ENCODE measurements at regions not wholly inside any gene's neighbourhood (a gene's known extent, or its start where the extent isn't known, plus 50 kb on each side); places are given as distances from the start of the nearest gene placed in this dataset.

DNA sequence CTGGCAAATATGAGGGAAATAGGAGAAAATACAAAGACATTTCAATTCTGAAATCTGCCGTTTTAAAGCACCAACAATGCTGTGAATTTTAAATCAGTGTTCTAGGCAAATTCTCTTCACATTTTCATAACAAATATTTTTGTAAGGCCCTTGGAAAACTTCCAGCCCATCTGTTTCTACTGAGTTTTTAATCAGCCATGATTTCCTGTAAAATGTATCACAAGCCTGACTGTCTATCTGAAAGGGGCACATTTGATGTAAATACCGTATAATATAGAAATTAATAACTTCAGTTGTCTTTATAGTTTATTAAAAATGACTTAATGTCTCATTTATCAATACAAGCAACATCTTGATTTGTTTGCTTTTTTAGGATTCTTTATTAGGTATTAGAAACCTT lies 454.7 kb downstream of the PYDC2 start:
- Histone ChIP-seq H3K27ac (ENCODE audit: extremely low read depth, low read depth, low read length) (no peak overlapping the region), H3K4me1 (ENCODE audit: control insufficient read depth, insufficient read depth, low read length) (no peaks in the 10 kb centered on the region), H3K4me3 (ENCODE audit: low read depth, low read length) (no peak overlapping the region), H3K36me3 (ENCODE audit: control insufficient read depth in 2 of 2, insufficient read depth in 1 of 2, low read length in 2 of 2) (no peaks in the 10 kb centered on the region), H3K9me3 (ENCODE audit: control insufficient read depth, insufficient read depth, low read depth, low read length) (no peaks in the 10 kb centered on the region)
- ChIA-PET CTCF (no interaction called here), POLR2A (no interaction called here)
- TF ChIP-seq ZNF132 (tag by site-specific recombination; IDR thresholded peaks at IDR 0.05; ENCODE audit: borderline replicate concordance) (no peak), ZNF843 (tag by site-specific recombination; IDR thresholded peaks at IDR 0.05) (no peak), ZNF473 (tag by site-specific recombination; IDR thresholded peaks at IDR 0.05) (no peak), ZFP41 (tag by site-specific recombination; IDR thresholded peaks at IDR 0.05; ENCODE audit: borderline replicate concordance) (no peak), ZNF324 (tag by site-specific recombination; IDR thresholded peaks at IDR 0.05) (no peak), SALL2 (tag by site-specific recombination; IDR thresholded peaks at IDR 0.05; ENCODE audit: borderline replicate concordance) (no peak), ZNF600 (tag by site-specific recombination; IDR thresholded peaks at IDR 0.05) (no peak), GLIS2 (tag by site-specific recombination; IDR thresholded peaks at IDR 0.05) (no peak), ZNF37A (tag by site-specific recombination; IDR thresholded peaks at IDR 0.05) (no peak), ZNF175 (tag by site-specific recombination; IDR thresholded peaks at IDR 0.05) (no peak), TCF7L2 (IDR thresholded peaks at IDR 0.05; ENCODE audit: borderline replicate concordance, low read depth, low read length) (no peak), ZBTB8A (tag by site-specific recombination; IDR thresholded peaks at IDR 0.05) (no peak), ZNF211 (tag by site-specific recombination; IDR thresholded peaks at IDR 0.05; ENCODE audit: low read depth) (no peak), ZNF140 (tag by site-specific recombination; IDR thresholded peaks at IDR 0.05) (no peak), ZNF341 (tag by site-specific recombination; IDR thresholded peaks at IDR 0.05; ENCODE audit: low read depth) (no peak), GFI1B (tag by site-specific recombination; IDR thresholded peaks at IDR 0.05) (no peak)
- TF ChIP-seq, protein P1, sequence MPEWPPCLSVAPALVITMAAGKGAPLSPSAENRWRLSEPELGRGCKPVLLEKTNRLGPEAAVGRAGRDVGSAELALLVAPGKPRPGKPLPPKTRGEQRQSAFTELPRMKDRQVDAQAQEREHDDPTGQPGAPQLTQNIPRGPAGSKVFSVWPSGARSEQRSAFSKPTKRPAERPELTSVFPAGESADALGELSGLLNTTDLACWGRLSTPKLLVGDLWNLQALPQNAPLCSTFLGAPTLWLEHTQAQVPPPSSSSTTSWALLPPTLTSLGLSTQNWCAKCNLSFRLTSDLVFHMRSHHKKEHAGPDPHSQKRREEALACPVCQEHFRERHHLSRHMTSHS (tag by site-specific recombination; IDR thresholded peaks at IDR 0.05), result no peak

DNA sequence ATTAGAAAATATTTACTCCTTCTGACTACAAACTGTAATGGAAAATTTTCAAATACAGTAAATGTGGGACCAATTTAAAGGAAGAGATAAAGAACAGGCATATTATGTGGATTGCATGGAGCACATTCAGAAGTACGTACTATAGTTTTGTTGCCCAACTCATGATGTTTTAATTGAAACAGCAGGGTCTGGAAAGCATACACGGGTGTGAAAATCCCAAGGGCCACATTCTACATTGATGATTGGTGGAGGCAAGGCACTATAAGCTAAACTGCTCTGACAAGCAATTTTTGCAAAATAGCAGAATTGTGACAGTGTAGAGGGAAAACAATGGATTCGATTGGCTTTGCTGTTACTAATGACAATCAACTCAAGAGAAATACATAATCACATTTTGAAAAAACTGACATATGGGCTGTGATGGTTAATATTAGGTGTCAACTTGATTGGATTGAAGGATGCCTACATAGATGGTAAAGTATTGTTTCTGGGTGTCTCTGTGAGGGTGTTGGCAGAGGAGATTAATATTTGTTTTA lies 458.6 kb downstream of the PYDC2 start:
- Histone ChIP-seq H3K36me3 (ENCODE audit: control insufficient read depth in 2 of 2, insufficient read depth in 1 of 2, low read length in 2 of 2) (no peaks in the 10 kb centered on the region), H3K4me3 (ENCODE audit: low read depth, low read length) (no peak overlapping the region), H3K27ac (ENCODE audit: extremely low read depth, low read depth, low read length) (no peak overlapping the region), H3K4me1 (ENCODE audit: control insufficient read depth, insufficient read depth, low read length) (no peaks in the 10 kb centered on the region), H3K9me3 (ENCODE audit: control insufficient read depth, insufficient read depth, low read depth, low read length) (no peaks in the 10 kb centered on the region)
- POLR2A ChIA-PET, result no interaction called here
- CTCF ChIA-PET, result no interaction called here
- TF ChIP-seq ZNF843 (tag by site-specific recombination; IDR thresholded peaks at IDR 0.05), result no peak
- TF ChIP-seq KLF10 (tag by site-specific recombination; IDR thresholded peaks at IDR 0.05), result no peak
- TF ChIP-seq, protein P2, sequence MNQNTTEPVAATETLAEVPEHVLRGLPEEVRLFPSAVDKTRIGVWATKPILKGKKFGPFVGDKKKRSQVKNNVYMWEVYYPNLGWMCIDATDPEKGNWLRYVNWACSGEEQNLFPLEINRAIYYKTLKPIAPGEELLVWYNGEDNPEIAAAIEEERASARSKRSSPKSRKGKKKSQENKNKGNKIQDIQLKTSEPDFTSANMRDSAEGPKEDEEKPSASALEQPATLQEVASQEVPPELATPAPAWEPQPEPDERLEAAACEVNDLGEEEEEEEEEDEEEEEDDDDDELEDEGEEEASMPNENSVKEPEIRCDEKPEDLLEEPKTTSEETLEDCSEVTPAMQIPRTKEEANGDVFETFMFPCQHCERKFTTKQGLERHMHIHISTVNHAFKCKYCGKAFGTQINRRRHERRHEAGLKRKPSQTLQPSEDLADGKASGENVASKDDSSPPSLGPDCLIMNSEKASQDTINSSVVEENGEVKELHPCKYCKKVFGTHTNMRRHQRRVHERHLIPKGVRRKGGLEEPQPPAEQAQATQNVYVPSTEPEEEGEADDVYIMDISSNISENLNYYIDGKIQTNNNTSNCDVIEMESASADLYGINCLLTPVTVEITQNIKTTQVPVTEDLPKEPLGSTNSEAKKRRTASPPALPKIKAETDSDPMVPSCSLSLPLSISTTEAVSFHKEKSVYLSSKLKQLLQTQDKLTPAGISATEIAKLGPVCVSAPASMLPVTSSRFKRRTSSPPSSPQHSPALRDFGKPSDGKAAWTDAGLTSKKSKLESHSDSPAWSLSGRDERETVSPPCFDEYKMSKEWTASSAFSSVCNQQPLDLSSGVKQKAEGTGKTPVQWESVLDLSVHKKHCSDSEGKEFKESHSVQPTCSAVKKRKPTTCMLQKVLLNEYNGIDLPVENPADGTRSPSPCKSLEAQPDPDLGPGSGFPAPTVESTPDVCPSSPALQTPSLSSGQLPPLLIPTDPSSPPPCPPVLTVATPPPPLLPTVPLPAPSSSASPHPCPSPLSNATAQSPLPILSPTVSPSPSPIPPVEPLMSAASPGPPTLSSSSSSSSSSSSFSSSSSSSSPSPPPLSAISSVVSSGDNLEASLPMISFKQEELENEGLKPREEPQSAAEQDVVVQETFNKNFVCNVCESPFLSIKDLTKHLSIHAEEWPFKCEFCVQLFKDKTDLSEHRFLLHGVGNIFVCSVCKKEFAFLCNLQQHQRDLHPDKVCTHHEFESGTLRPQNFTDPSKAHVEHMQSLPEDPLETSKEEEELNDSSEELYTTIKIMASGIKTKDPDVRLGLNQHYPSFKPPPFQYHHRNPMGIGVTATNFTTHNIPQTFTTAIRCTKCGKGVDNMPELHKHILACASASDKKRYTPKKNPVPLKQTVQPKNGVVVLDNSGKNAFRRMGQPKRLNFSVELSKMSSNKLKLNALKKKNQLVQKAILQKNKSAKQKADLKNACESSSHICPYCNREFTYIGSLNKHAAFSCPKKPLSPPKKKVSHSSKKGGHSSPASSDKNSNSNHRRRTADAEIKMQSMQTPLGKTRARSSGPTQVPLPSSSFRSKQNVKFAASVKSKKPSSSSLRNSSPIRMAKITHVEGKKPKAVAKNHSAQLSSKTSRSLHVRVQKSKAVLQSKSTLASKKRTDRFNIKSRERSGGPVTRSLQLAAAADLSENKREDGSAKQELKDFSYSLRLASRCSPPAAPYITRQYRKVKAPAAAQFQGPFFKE (tag by site-specific recombination; IDR thresholded peaks at IDR 0.05; ENCODE audit: borderline replicate concordance), result no peak
- no peak for TF ChIP-seq ZNF266 (tag by site-specific recombination; IDR thresholded peaks at IDR 0.05; ENCODE audit: low read depth)
- TF ChIP-seq, protein P3, sequence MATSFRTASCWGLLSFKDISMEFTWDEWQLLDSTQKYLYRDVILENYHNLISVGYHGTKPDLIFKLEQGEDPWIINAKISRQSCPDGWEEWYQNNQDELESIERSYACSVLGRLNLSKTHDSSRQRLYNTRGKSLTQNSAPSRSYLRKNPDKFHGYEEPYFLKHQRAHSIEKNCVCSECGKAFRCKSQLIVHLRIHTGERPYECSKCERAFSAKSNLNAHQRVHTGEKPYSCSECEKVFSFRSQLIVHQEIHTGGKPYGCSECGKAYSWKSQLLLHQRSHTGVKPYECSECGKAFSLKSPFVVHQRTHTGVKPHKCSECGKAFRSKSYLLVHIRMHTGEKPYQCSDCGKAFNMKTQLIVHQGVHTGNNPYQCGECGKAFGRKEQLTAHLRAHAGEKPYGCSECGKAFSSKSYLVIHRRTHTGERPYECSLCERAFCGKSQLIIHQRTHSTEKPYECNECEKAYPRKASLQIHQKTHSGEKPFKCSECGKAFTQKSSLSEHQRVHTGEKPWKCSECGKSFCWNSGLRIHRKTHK (tag by site-specific recombination; IDR thresholded peaks at IDR 0.05), result no peak
- TF ChIP-seq FEZF1 (tag by site-specific recombination; IDR thresholded peaks at IDR 0.05), result no peak
- no peak for TF ChIP-seq KLF8 (tag by site-specific recombination; IDR thresholded peaks at IDR 0.05)
- TF ChIP-seq ZNF544 (tag by site-specific recombination; IDR thresholded peaks at IDR 0.05), result no peak
- TF ChIP-seq, protein P1 (tag by site-specific recombination; IDR thresholded peaks at IDR 0.05), result no peak
- no peak for TF ChIP-seq ZNF791 (tag by site-specific recombination; IDR thresholded peaks at IDR 0.05)
- no peak for TF ChIP-seq ZNF510 (tag by site-specific recombination; IDR thresholded peaks at IDR 0.05; ENCODE audit: insufficient replicate concordance)
- no peak for TF ChIP-seq ZNF830 (tag by site-specific recombination; IDR thresholded peaks at IDR 0.05; ENCODE audit: low read depth)

All from HEK293 (cell line).